Keratinocyte (primary cell): ENCODE measurements at regions not wholly inside any gene's neighbourhood (a gene's known extent, or its start where the extent isn't known, plus 50 kb on each side); places are given as distances from the start of the nearest gene placed in this dataset.

Experiments
- CTCF ChIP-seq, 3 experiments: IDR thresholded peaks in 1 of 3; conservative IDR thresholded peaks in 1 of 3; optimal IDR thresholded peaks in 1 of 3; 2 replicates in 2 of 3; 3 replicates in 1 of 3; pipeline versions ENCODE3 to v1.5.1; 2011; ENCODE audit warnings: low read length in 3 of 3, mild to moderate bottlenecking in 3 of 3, moderate library complexity in 2 of 3, control low read depth in 1 of 3, inconsistent platforms in 1 of 3; ENCODE audit not compliant: insufficient read depth in 2 of 3; ENCODE audit errors: extremely low read depth in 1 of 3
- EZH2 ChIP-seq: IDR thresholded peaks from one replicate; pipeline ENCODE4 v1.6.1; 2012; ENCODE audit warnings: inconsistent platforms, mild to moderate bottlenecking, low read length, moderate library complexity

GRCh38 chr4:108359130-108359985 lies 190.6 kb upstream of the LEF1 start:
- TF ChIP-seq CTCF (optimal IDR thresholded peaks at IDR 0.05 in 1 of 3, IDR thresholded peaks at IDR 0.05 in 1 of 3, conservative IDR thresholded peaks at IDR 0.05 in 1 of 3; ENCODE audit: extremely low read depth in 1 of 3, insufficient read depth in 2 of 3, low read length in 3 of 3): no peak
- no peak for TF ChIP-seq EZH2
